GM18870 (cell line): ENCODE measurements at regions not wholly inside any gene's neighbourhood (a gene's known extent, or its start where the extent isn't known, plus 50 kb on each side); places are given as distances from the start of the nearest gene placed in this dataset.

Source experiments
- ATAC-seq: cut with Tn5 transposase; IDR thresholded peaks from one replicate; pipeline ENCODE4 v1.9.1; 2021; ENCODE audit warnings: moderate library complexity; ENCODE audit not compliant: unreplicated experiment

- no peak for ATAC-seq
These were observed 1041.0 kb downstream of the BRD1 start for GRCh38 chr22:48786679-48786996.

DNA sequence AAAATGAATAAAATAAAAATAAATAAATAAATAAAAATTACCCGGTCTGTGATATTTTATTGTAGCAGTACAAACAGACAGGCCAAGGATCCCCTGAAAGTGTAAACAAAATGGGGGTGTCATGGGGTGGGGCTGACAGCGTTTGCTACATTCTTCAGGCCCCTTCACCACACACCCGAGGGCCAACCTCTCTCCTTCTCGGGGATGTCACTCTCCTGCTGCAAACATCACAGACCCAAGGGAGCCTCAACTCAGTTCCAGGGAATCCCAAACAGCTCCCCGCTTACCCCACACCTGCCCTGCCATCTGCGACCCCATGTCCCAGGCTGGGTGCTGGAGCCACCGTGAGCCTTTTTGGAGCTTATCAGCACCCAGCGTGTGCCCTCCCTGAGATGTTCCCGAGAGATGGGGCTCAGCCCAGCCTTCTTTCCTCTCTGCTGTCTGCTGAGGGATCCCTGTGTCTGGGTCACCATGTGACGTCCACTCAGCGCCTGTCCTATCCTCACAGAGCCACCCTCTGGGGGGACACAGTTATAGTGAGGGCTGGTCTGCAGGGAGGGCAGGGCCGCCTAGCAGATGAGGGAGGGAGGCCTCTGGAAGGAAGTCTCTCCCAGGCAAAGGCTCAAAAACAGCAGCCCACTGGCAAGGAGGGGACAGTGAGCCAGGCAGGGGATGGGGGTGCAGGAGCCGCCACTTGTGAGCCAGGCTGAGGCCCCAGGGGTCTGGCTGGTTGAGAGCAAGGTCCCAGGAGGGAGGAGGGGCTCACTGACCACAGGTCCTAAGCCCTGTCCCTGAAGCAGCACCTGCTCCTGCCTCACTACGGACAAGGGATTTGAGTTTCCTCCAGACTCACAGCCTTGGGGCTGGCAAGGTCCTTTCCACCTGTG lies 1041.6 kb downstream of the BRD1 start:
- no peak for ATAC-seq

DNA sequence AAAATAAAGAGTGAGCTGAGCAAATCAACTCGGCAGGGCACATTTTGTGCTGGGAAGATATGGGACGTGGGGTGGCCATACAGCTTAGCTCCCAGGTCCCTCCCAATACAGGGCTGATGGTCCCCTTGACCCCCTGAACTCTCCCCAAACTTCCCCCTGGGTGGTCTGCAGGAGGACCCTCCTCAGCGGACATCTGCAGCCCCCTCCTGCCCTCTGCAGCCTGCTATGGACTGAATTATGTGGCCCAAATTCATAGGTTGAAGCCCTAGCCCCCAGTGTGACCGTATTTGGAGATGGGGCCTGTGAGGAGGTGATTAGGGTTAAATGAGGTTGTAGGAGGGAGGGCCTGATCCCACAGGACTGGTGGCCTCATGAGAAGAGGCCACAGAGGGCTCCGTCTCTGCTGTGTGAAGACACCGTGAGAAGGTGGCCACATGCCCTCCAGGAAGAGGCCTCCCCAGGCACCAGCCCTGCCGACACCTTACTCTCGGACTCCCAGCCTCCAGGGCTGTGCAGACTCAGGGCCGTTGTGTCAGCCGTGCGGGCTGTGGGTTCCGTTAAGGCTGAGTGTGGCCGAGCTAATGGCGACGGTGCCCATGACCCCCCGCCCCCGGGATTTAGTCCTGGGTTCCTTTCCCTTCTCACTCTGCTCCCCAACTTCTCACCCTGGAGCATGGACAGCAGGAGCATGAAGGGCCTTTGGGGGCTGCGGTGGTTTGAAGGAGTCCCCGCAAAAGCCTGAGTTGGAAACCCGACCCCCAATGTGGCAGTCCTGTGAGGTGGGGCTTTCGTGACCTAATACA lies 1042.8 kb downstream of the BRD1 start:
- ATAC-seq = no peak

DNA sequence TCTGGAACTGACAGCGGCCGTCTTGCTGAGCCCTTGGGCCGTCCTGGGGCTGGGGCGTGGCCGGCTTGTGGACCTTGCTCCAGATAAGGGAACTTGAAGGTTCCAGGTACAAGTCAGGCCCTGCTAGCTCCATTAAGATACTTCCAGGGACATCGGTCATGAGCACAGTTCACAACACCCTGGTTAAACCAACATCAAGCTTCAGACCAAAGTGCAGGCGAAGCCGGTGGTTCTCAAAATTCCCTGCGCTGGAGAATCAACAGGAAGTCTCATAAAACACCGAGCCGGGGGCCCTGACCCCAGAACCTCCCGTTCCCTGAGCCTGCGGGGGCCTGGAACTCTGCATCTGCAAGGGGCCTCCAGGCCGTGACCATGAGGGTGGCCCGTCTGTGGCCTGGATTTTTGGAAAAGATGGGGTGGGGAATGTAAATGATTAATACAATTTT lies 1043.8 kb downstream of the BRD1 start:
- no peak for ATAC-seq

DNA sequence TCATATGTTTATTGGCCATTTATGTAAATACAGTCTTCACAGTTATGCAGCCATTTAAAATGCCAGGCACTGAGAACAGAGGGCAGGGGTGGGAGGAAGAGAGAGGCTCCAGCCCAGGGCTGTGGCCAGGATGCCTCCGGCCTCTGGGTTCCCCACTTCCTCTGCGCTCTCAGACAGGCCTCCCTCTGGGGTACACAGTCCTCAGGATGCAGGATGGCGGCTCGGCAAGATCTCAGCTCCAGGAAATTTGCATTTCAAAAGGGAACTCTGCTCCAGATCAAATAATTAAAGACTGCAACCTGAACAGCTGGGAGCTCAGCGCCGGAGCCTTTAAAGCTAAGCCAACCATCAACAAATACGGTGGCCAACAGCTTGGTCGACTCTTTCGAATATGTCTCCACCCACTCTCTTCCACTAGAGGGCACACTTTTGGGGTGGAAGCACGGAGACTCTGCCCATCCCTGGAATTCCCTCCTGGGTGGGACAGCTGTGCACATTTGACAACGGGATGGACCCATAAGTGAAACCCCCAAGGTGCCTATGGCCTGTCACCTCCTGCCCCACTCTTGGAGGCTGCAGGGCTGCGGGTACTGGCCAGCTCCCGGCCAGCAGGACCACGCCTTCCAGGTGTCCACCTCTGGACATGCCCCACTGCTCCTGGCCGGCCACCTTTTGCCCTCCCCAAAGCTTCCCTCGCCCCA lies 1044.7 kb downstream of the BRD1 start:
- ATAC-seq = no peak

GRCh38 chr22:48782326-48782725 lies 1045.3 kb downstream of the BRD1 start:
- ATAC-seq = no peak

DNA sequence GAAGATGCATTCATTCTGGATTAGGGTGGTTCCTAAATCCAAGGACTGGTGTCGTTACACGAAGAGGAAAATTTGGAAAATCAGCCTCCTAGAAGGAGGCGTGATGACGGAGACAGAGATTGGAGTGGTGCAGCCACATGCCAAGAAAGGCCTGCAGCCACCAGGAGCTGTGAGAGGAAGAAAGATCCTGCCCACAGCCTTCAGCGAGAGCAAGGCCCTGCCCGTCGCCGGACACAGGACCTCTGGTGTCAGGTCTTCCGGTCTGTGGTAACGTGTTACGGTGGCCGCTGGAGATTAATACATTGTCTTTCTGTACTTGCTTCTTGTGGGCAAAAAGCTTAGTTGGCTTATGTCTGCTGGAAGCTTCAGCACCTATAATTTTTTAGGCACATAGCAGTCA lies 1045.8 kb downstream of the BRD1 start:
- no peak for ATAC-seq

DNA sequence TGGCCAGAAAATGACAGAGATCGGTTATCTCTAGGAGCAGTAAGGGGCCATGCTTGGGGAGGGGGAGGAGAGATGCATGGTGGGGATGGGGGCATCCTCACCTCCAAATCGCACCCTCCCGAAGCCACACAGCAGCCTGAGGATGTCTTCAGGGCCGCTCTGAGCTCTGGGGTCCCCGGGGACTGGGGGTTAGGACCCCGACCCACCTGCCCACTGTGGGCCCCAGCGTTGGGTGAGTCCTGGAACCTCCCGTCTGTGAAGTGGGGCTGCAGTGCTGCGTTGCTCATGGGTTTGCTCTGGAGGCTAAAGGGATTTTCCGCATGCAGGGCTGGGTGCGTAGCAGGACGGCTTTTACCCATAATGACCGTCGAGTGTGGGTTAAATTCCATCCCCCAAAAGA lies 1046.3 kb downstream of the BRD1 start:
- no peak for ATAC-seq

DNA sequence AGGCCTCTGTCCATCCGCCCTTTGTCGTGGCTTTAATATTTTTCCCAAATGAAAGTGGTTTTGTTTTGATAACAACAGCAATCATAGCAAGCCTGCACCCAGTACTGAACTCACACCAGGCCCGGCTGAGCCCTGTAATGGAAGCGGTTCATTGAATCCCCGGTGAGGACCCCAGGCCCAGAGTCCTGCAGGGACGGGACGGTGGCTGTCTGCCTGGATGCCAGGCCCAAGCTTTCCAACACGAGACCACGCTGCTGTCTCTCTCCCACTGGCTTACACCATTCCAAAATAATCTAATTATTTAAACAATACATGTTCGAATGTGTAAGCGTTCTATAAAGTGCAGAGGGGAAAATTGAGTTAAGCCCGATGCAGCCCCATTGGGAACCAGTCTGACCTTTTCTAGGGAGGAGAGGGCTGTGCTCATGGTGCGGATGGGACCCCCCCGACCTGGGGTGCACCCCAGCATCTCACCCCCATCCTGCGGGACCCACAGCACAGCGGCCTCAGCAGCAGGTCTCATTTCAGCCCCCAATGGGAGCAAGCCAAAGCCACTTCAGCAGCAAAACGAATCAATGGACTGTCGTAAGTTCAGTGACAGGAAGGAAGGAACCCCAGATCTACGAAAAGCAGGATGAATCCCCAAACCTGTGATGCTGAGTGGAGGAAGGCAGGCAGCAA lies 1046.9 kb downstream of the BRD1 start:
- no peak for ATAC-seq

DNA sequence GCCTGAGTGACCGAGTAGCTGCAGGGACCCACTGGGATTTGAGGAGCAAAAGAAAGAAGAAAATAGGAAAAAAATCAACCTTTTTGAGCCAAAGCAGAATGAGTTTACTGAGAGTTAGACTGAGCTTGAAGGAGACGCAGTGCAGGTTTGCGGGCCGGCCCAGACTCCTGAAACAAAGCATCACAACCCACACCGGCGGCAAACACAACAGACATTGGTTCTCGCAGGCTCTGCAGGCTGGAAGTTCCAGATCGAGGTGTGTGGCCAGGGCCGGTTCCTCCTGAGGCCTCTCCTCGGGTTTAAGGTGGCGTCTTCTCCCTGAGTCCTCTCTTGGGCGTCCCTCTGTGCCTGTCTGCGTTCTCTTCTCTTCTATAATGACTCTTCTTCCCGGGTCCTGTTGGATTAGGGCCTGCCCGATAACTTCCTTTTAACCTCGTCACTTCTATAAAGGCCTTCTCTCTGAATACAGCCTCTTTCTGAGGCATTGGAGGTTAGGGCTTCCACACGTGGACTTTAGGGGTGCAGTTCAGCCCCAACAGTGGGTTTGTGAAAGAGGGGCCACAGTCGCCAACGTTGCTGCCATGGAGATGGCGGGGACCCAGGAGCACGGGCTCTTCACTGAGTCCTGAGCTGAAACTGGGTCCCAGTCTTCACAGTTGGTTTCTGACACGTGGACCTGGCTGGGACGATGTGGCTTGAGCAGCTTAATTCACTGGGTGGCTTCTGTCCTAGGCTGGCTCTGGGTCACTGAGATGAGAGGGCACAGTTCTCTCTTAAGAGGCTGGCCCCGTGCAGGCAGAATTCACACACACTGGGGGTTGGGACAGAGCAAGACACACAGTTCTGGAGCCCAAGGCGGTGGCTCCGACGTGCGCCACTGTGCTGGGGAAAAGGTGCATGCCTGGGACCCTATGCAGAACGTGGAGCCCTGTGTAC lies 1047.7 kb downstream of the BRD1 start:
- no peak for ATAC-seq

DNA sequence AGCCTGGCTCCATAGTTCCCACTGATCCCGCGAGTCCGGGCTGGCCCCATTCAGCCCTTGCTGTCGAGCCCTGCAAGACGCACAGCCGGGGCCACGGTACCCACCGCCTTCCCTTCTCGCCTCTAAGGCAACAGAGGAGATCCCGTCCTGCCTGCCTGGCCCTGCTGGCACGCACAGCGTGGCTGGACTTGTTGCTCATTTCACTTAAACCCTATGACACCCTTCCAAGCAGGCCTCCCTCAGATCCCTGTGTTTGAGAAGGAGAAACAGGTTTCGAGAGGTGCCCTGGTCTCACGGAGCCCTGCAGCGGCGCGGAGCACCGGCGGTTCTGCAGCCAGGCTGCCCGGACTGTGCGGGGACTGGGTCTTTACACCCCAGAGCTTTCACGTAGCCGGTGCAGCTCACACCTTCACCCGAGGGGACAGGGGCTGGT lies 1048.4 kb downstream of the BRD1 start:
- no peak for ATAC-seq

- no peak for ATAC-seq
These were observed 1049.1 kb downstream of the BRD1 start for GRCh38 chr22:48778308-48779195.

DNA sequence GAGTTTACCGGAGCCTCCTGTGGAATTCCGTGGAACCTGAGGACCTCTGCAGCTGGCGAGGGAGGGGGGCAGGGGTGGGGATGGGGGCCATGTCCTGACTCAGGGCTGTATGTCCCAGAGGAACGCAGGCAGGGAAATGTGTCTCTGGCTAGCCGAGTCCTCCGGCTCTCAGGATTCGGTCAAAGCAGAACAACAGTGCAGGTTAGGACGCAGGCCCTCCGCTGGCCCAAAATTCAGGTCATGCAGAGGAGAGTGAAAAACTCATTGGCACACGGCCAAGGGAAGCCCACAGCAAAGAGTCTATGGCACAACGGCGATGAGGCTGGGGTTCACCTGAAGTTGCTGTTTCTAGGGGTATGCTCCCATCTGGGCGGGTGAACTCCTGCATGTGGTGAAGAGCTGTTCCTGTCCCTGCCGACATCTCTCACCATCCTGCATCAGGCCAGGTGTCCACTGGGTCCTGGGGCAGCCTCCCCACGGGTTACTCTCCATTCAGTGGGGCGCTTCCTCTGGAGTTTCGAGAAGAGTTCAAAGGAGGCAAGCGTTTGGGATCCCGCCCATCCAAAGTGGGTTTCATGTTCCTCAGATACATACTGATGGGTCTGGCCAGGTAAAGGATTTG lies 1055.3 kb downstream of the BRD1 start:
- ATAC-seq = no peak

- no peak for ATAC-seq
These were observed 1062.1 kb downstream of the BRD1 start for GRCh38 chr22:48765595-48765994.

DNA sequence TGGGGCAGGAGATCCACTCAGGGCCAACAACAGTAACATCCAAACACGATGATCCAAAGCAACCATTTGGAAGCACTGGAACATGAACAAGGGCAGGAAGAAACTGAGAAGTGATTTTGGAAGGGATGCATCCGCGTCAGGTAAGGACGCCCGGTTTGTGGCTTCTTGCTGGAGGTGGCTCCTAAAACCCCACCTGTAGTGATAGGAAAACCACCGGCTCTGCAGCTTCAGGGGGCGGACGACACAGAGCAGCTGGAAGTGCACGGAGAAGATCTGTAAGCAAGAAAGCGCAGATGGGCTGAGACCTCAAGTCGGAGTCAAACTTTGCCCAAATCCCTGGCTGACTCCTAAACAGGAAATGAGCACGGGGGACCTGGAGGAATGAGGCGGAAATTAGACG lies 1066.1 kb downstream of the BRD1 start:
- ATAC-seq = no peak

- no peak for ATAC-seq
These were observed 1066.9 kb downstream of the BRD1 start for GRCh38 chr22:48760481-48761390.
